Transverse colon (tissue), 4 donors: ENCODE measurements at regions not wholly inside any gene's neighbourhood (a gene's known extent, or its start where the extent isn't known, plus 50 kb on each side); places are given as distances from the start of the nearest gene placed in this dataset.

Experiments
- CTCF ChIP-seq, 5 experiments: fragments of 200-600 bp in 3 of 5; fragments of 450-650 bp in 2 of 5; sonication (generic) in 3 of 5; IDR thresholded peaks; 1 replicate in 2 of 5; 2 replicates in 3 of 5; pipeline ENCODE4 v1.5.1; 2016 to 2017; ENCODE audit warnings: antibody characterized with exemption in 5 of 5, inconsistent platforms in 3 of 5, mild to moderate bottlenecking in 2 of 5, moderate library complexity in 1 of 5
- POLR2A ChIP-seq: fragments of 450-650 bp; IDR thresholded peaks from one replicate; pipeline ENCODE4 v1.6.1; 2016; ENCODE audit warnings: antibody characterized with exemption, mild to moderate bottlenecking, moderate library complexity
- POLR2AphosphoS5 ChIP-seq, 3 donors: sonication (generic); formaldehyde crosslinking; IDR thresholded peaks; one replicate each; pipeline ENCODE4 v1.6.1; 2016; ENCODE audit warnings: antibody characterized with exemption in 3 of 3

- no peak for TF ChIP-seq CTCF (IDR thresholded peaks at IDR 0.05)
- TF ChIP-seq POLR2A, result no peak
- TF ChIP-seq POLR2AphosphoS5 (IDR thresholded peaks at IDR 0.05), result no peak
Observed at GRCh38 chr9:29439961-29440360, 1866.7 kb upstream of the C9orf72 start.
